ENCODE measurements at regions not wholly inside any gene's neighbourhood (a gene's known extent, or its start where the extent isn't known, plus 50 kb on each side); places are given as distances from the start of the nearest gene placed in this dataset.

GRCh38 chr2:7758073-7758759 is 841.0 kb downstream of the RNF144A start:
- TF ChIP-seq TAF1 (conservative IDR thresholded peaks at IDR 0.05): no peak
- no peak for TF ChIP-seq CTCF (IDR thresholded peaks at IDR 0.05; ENCODE audit: low read depth, low read length, missing input control)
- TF ChIP-seq EGR1 (IDR thresholded peaks at IDR 0.05; ENCODE audit: low read depth in 2 of 2): no peak
- TF ChIP-seq MAX (IDR thresholded peaks at IDR 0.05): no peak
- TF ChIP-seq SP1 (IDR thresholded peaks at IDR 0.05): no peak
- no peak for TF ChIP-seq RAD21 (IDR thresholded peaks at IDR 0.05)
